ENCODE measurements at regions not wholly inside any gene's neighbourhood (a gene's known extent, or its start where the extent isn't known, plus 50 kb on each side); places are given as distances from the start of the nearest gene placed in this dataset.

DNA sequence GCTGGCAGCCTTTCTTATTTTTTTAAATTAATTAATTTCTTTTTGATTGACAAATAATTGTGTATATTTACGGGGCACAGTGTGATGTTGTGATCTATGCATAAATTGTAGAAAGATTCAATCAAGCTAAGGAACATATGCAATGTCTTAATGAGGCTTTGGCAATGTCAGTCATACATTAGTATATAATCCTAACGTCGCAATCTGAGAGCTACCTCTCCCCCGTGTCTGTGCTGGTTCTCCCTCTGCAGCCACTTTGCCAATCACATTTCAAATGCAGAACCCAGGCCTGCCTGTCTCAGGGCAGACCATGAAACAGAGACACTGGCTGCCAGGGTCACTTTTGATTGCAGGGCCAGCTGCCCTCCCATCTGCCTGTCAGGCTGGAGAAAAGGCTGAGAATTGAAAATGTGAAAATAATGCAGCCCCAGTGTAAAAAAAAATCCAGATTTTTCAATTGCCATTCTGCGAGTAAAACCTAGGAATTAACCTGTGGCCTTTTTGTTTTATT, 56.3 kb downstream of the SLC24A2 start:
- DNase-seq, result no peak

DNA sequence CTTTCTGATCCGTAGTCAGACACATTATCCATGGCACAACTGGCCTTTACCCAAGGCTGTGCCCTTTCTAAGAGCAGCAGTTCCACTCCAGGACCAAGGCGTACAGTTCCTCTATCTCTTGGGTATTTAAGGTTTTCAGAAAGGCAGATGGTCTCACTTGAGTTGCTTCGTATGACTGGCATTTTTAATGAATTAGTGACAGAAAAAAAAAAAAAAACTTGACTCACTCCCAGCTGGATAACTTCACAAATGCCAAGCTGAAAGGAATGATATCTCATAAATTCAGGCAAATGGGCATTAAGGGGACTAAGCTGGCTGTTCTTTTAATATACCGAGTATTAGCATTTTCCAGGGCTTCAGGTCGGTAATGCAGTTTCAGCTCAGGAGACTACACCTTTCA, 60.7 kb downstream of the SLC24A2 start:
- DNase-seq, result no peak

DNA sequence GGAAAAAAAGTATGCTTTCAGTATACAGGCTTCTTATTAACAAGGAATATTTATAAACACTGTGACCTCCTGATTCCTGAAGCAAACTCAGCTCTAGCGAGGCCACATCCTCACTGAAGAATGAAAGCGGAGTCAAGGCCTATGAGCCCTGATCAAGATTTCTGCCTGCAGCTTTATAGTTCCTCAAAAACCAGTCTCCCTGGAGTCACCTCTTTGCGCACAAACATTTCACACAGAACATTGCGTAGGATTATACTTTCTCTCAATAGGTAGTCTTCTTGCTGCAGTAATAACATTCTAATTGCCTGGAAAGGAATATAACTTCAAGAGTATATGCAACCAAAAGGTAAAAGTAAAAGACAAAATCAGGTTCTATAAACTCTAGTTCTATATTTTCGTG, 62.9 kb downstream of the SLC24A2 start:
- DNase-seq, result no peak

DNA sequence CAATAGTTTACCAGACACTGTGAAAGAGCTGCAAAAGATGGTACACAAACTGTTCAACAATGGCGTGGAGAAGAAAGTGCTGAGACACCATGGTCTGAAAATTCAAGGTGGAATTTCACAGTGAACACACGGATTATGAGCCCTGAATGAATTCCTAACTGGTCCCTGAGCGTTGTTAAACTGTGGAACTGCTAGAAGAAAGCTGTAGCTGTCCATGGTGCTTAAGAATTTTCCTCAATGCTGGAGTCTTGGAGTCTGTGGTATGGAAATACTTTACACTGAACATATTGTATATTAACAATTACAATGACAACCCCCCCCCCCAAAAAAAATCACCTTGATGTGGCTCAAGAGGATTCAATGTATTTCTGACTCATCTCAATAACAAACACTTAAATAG, 68.5 kb downstream of the SLC24A2 start:
- no peak for DNase-seq

DNA sequence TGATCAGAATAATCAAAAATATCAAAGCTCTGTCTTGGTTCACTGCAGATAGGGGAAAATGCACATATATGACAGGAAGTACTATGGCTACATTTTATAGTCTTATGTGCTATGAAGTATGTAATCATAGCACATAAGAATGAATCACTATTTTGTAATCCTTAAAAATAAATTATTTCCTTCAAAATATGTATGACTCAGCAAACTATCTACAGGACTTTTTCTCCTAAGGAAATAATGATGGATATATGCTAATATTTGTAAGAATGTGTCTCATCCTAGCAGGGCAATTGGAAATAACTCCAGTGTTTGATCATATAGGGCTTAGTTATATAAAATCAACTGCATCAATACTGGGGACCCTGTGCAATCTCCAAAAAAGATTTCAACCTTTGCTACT, 85.1 kb downstream of the SLC24A2 start:
- DNase-seq, result no peak

DNA sequence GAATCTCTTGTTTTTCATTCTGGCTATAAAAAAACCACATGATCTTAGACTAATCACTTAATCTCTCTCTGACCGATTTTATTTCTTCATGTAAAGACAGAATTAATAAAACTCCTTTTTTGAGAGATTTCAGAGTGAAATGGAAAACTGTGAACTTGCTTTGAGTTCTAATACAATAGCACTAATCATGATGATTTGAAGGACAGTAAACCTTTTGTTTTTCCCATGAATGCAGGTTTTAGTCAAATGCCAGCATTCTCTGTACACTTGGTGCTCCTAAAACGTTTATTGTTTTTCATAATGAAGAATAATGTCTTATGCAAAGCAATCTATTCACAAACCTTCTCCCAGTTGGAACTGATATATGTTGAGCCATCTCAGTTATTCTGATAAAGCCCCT, 86.8 kb downstream of the SLC24A2 start:
- DNase-seq, result no peak

DNA sequence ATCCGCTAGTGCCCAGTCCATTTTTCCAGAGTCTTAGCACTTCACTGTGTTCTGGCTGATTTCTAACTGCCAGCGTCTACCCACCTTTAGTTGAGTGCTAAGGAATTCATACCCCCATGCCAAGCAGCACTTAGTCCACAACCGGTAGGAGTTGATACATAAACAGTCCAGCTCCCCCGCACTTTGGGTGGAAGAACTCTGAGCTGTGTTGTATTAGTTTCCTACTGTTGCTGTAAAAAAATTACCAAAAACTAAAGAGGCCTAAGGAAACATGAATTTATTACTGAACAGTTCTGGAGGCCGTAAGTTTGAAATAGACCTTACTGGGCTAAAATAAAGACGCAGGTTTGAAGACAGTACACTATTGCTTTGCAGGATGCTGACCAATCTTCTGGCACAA, 87.6 kb downstream of the SLC24A2 start:
- no peak for DNase-seq

DNA sequence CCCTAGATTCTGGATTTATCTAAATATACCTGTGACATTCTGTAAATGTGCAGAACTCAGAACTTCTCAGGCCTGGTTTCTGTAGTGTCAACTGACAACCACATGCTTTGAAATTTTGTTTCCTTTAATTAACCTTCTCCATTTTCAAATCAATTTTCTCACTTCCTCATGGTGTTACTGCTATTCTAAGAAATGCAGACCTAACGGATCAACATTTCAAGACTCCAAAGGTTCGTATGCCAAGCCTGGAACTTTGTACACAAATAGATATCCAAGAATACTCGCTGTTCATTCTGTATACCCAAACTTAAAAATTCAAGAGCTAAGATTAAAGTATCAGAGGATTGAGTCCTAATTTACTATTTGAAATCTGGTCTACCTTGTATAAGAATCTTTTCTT, 88.1 kb downstream of the SLC24A2 start:
- DNase-seq, result no peak

DNA sequence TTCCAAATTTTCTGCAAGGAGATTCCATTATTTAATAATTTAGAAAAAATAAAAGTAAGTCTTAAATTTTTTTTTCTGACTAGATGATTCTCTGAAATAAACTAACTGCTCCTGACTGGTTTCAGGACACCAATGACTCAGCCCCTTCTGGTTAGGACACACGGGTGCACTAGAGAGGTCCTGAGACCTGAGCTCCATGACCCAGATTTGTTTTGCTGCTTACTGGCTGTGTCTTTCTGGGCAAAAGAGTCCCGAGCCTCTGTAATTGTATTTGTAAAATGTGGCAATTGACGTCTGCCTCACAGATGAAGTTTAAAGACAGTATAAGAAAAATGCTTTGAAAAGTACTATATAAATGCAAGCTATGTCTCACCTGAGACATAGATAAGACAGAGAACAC, 89.1 kb downstream of the SLC24A2 start:
- DNase-seq, result no peak

DNA sequence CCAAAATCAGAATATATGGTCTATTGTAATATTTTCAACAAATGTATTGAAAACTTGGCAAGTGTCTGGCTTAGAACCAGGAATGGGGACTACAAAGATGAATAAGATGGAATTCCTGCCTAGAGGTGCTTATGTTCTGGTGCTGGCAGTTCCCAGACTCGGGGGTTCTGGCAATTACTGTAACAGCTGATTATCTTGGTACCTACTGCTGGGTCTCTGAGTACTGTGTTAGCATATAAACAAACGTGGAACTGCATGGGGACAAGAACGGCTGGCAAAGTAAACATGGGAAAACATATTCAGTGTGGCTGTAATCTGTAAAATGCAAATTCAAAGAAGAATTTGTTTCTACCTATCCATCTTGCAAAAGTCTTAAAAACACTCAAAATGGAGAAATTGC, 89.9 kb downstream of the SLC24A2 start:
- DNase-seq, result no peak

DNA sequence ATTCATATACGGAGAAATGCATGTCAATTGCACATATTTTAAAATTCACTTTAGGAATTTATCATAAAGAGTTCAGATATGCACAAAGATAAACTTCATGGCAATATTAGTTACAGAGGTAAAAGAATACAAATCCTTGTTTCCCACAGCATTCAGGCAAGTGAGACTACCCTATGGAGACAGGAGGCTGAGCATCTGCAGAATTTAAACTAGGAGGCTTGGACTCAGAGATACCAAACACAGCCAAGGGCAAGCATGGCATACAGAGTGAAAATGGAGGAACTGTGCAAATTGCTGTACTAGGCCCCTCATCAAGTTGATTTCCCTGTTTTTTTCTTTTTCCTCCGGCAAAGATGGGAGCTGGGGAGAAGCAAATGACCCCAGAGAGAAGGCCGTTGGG, 94.2 kb downstream of the SLC24A2 start:
- DNase-seq, result no peak

DNA sequence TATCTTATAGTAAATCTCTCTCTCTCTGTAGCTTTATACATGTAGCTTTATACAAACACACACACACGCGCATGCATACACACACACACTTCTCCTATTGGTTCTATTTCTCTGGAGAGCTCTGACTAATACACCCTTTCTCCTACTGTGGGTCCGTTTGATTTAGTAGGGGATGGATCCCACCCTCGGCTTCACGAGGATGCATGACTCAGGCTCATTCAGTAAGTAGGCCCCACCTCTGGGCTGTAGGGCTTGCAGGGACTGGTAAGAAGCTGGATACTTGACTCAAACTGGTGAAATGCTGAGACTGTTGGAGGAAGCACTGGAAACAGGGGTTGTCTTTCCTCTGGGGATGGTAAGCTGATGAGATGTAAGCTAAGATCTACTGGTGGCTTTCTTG, 98.7 kb downstream of the SLC24A2 start:
- DNase-seq, result no peak

DNA sequence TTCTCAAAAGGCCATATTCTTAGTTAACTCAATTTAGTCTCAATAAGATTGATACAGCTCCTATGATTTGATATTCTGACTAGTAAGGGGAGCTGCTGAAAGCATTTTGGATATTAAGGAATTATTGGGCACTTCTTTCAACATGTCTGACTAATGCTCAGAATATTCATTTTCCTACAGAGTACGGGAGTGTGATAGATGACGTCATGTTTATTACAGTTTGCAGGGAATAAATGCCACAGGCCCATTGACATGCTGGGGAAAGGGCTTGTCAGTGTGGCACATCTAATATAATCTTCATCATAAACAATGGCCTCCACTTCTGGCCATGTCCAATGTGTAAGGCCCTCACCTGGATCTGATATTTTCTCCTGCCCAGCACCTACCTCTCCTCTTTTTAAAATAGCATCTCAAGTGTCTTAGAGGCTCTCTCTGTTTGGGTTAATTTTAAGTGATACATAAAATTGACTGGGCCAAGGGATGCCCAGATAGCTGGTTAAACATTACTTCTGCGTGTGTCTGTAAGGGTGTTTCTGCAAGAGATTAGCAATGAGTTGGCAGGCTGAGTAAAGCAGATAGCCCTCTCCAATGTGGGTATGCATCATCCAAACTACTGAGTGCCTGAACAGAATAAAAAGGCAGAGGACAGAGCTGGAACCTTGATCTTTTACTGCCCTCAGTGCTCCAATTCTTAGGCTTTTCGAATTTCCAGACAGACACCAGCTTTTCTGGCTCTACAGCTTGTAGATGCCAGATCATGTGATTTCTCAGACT, 99.3 kb downstream of the SLC24A2 start:
- no peak for DNase-seq

DNA sequence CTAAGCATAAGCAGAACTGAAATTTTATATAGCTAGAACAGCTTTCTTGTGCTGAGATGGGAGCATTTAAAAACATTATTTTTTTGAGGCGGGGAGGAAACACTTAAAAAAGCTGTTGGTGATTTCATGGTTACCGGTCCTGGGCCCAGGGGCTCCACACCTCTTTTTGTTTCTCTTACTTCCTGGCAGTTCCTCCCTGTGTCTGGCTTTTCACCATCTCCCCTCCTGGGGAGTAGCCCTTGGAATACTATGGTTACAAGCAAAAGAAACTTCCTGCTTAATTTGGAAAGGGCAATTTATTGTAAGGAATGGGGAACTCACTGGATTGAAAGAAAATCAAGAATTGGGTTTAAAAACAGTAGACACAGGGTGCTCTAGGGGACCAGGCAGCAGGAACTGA, 105.1 kb downstream of the SLC24A2 start:
- DNase-seq, result no peak

DNA sequence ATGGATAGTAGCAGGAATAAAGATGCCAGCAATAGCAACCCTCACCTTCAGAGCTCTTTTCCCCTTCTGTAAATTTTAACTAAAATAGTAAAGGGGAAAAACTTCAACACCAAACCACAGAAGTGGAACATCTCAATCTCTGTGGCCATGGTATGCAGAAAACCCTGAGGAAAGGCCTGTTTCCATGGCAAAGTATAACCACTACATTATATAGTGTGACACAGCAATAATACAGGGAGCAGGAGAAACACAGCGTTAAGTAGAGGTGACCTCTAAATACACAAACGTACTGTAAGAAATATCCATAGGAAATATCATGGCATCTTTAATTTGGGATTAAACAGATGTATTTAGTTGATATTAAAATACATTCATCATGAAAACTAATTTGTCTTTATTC, 106.4 kb downstream of the SLC24A2 start:
- DNase-seq, result no peak

DNA sequence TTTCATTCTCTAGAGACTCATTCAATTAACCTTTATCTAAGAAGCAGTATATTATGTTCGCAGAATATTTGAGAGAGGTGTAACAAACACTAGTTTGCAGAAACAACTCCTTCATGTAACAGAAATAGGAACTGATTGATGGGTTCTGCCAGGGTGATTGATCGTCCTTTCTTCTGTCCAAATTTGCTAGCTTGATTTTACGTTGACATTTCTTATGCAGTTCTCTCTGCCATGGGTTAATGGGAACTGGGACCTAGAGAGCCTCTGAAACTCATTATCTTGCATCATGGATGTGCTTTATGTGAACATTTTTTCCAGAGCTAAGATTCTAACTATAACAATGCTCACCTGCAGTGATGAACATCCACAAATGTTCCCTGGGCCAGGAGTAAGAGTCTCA, 107.0 kb downstream of the SLC24A2 start:
- DNase-seq, result no peak

DNA sequence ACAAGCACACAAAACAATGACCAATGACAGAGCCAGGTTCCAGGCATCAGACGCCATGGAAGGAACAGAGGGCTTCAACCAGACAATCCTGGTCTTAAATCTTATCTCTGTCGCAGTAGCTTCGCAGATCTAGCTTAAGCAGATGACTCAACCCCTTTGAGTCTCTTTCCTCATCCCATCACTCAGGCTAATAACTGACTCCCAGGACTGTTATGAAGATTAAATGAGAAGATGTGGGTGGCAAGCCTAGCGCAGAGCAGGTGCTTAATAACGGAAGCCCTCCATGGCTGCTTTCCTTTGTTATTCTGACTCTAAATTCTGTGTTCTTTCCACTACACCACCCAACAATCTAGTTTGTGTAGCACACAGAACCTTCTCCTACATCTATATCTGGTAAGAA, 110.9 kb downstream of the SLC24A2 start:
- no peak for DNase-seq

DNA sequence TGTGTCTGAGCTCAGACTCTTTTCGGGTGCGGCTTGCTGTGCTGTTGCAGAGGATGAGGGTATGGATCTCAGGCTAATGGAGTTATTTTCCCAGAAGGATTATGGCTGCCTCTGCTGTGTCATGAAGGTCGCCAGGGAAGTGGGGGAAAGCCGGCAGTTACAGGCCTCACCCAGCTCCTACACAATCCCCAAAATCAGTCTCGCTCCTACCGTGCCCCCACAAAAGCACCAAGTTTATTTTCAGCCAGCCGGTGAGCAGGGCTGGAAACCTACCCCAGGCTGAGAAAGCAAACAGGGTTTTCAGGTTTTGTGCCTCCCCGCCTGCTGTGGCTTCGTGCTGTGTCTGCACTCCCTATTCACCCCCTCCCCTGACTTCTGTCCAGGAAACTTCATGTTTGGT, 113.3 kb downstream of the SLC24A2 start:
- DNase-seq, result no peak

DNA sequence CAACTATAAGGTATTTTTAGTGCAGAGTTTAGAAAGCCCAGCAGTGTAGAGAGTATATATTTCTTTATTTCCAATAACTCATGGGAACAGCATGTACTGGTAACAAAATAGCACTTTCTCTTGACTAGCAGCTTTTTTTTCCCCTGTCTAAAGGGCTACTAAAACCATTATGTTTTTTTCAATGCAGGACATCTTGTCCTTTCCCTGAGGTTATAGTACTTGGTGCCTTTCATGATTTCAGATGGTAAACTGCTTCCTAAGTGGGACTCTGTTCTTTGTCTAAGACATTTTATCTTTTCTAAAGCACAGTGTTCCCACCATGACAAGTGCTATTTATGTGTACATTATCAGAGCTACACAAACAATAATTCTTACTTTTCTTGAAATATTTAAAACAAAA, 122.3 kb downstream of the SLC24A2 start:
- DNase-seq, result no peak

DNA sequence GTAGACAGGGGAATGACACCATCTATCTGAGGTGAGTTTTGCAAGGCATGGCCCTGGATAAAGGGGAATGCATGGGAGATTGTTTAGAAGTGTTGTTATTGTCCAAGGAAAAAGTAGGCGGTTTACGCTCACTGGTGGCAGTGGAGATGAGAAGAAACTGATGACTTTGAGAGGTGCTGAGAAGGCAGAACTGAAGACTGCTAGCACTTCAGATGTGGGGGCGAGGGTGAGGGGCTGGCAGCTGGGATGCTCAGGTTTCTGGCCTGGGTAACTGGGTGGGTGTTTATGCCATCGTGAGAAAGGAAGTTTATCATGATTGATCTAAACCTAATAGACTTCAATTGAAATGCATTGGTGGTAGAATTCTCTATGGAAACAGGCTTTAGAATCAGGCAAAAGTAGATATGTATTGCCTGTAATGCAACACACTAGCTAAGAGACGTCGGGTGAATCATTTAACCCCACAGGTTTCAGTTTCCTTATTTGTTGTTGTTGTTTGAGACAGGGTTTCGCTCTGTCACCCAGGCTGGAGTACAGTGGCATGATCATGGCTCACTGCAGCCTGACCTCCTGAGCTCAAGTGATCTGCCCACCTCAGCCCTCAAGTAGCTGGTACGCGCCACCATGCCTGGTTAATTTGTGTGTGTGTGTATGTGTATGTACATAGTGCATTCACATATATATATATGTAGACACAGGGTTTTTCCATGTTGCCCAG, 123.5 kb downstream of the SLC24A2 start:
- no peak for DNase-seq

DNA sequence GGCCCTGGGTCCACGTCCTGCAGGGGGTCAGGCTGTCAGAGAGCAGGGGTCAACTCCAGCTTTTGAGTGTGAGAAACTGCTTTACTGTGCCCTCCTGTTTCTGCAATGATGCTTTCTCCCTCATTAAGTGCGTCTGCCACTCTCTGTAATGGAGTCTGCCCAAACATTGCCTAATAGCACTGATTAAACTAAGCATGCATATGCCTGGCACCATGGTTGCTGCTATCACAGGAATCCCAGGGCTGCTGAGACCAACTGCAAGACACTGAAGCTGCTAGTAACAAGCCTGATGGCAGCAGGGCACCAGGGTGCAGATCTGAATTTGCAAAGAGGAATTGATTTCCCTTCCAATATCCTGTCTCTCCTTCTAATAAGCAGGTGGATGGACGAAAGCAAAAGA, 125.3 kb downstream of the SLC24A2 start:
- DNase-seq, result no peak

DNA sequence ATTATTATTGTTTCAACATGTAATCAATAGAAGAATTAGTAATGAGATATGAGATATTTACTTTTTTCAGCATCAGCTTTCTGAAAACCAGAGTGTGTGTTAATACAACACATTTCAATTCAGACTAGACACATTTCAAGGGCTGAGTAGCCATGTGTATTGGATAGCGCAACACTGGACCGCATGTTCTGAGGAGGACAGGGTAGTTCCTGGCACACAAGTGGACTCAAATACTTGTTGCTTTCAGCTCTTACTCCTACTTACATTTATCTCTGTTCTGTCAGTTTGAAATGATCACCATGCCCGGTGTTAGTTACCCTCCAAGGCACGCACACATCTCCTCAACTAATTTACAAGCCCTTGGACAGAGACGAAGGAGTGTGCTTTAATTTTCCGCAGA, 126.6 kb downstream of the SLC24A2 start:
- DNase-seq, result no peak

DNA sequence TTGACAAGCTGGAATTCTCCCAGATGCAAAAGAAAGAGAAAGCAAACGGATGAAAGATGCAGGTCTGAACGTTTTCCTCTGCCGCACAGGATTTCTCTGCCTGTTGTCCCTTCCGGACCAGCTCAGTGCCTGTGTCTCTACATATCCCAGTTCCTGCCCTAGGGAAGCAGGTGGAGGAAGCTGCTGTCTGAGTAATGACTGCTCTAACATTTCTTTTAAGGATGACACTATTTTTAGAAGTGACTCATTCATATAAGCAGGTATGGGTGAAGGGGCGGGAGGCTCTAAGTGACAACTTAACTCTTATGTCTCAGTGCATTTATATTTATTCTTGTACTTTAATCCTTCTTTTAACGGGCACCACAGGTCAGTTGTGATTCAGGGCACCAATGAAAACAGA, 128.8 kb downstream of the SLC24A2 start:
- DNase-seq, result no peak

DNA sequence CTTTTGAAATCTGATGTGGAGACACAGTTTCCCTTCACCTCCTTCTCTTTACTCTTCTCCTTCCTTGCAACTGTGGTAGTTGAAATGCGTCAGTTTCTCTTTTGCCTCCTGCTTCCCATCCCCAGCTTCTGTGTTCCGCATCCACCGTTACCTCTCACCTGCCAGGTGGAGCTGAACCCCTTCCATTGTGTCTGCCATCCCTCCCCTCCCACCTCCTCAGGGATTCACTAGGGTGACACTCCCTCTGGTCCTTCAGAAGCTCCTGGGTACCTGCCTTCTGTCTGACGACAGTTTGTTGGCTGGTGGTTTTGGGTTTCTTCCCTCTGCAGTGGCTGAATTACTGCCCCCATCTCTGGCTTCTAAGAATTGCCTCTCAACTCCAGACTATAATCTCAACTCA, 132.1 kb downstream of the SLC24A2 start:
- no peak for DNase-seq

DNA sequence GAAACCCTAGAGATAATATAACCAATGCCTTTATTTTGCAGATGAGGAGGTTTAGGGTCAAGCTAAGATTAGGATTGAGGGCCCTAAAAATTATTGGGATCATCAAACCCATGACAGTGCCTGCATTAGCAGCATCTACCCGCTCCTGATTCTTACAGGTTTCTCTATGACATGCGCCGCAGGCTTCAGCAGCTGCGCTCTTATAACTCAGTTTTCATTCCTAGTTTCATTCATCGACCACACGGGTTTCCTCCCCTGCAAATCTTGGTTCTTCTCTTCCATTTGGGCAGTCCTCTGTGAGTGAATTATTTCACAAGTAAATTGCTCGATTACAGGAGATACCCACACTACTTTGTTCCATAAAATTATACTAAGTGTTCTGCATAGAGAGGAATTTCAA, 137.2 kb downstream of the SLC24A2 start:
- DNase-seq, result no peak

All from stimulated activated CD8-positive, alpha-beta memory T cell treated with anti-CD3 and anti-CD28 coated beads, Interleukin-4, amount 100 ng/mL, for 48 hours (primary cell).